ENCODE measurements at regions not wholly inside any gene's neighbourhood (a gene's known extent, or its start where the extent isn't known, plus 50 kb on each side); places are given as distances from the start of the nearest gene placed in this dataset.

DNA sequence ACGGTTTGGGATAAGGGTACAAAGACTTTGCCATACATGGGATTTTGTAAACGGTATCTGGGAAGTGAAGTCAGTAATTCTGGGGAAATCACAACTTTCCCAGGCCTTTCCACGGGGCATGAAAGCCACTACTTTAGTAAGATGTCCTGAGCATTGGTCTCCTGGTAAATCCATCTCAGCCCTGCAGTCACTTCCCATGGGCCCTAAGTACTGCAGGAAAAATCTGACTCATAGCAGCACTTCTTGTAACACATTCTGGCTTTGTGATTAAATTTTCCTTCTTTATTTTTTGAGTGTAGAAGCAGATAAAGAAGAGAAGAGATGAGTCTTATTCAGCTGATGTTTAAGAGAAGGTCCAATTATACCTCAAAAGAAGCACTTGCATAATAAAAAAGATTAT lies 67.6 kb downstream of the BLID start:
- Histone ChIP-seq H3K27ac (ENCODE audit: low read length) (no peak overlapping the region), H3F3A (ENCODE audit: insufficient read depth, low read length) (no peaks in the 10 kb centered on the region)
- TF ChIP-seq CTCF (IDR thresholded peaks at IDR 0.05; ENCODE audit: low read length) (no peak), EZH2 (optimal IDR thresholded peaks at IDR 0.05; ENCODE audit: low read depth, low read length) (no peak), EZH2phosphoT487 (IDR thresholded peaks at IDR 0.05; ENCODE audit: low read length) (no peak)

GRCh38 chr11:122046846-122047245 lies 69.2 kb downstream of the BLID start:
- no peaks in the 10 kb centered on the region for H3K9me3 ChIP-seq (replicated peaks; ENCODE audit: insufficient read depth, low read length)
- no peaks in the 10 kb centered on the region for H3K79me2 ChIP-seq (ENCODE audit: low read length)
- no peaks in the 10 kb centered on the region for H3F3A ChIP-seq (ENCODE audit: insufficient read depth, low read length)
- no peaks in the 10 kb centered on the region for H3K27me3 ChIP-seq (replicated peaks; ENCODE audit: insufficient read depth, low read length)
- no peaks in the 10 kb centered on the region for H3K9me2 ChIP-seq (replicated peaks; ENCODE audit: insufficient read depth, low read length)
- no peak overlapping the region for H3K4me3 ChIP-seq (ENCODE audit: low read length)
- H3K4me2 ChIP-seq (ENCODE audit: low read depth, low read length) = no peak overlapping the region
- H3K9ac ChIP-seq (ENCODE audit: low read length) = no peak overlapping the region
- H4K20me1 ChIP-seq (ENCODE audit: insufficient read depth, low read length) = no peaks in the 10 kb centered on the region
- H3K4me1 ChIP-seq (ENCODE audit: low read length) = no peaks in the 10 kb centered on the region
- no peaks in the 10 kb centered on the region for H3K36me3 ChIP-seq (replicated peaks; ENCODE audit: insufficient read depth, low read length)
- H3K27ac ChIP-seq (ENCODE audit: low read length) = no peak overlapping the region
- H2AFZ ChIP-seq (ENCODE audit: low read length) = no peak overlapping the region
- no peak for DNase-seq
- TF ChIP-seq EZH2 (optimal IDR thresholded peaks at IDR 0.05; ENCODE audit: low read depth, low read length) (no peak), EZH2phosphoT487 (IDR thresholded peaks at IDR 0.05; ENCODE audit: low read length) (no peak), CTCF (IDR thresholded peaks at IDR 0.05; ENCODE audit: low read length) (no peak)

More for the DNA sequence above, 67.6 kb downstream of the BLID start:
- Histone ChIP-seq H3K9me3 (replicated peaks; ENCODE audit: insufficient read depth, low read length) (no peaks in the 10 kb centered on the region), H2AFZ (ENCODE audit: low read length) (no peak overlapping the region), H3K4me3 (ENCODE audit: low read length) (no peak overlapping the region), H3K4me1 (ENCODE audit: low read length) (no peaks in the 10 kb centered on the region), H3K27me3 (replicated peaks; ENCODE audit: insufficient read depth, low read length) (no peaks in the 10 kb centered on the region), H3K79me2 (ENCODE audit: low read length) (no peaks in the 10 kb centered on the region), H3K4me2 (ENCODE audit: low read depth, low read length) (no peak overlapping the region), H3K9me2 (replicated peaks; ENCODE audit: insufficient read depth, low read length) (no peaks in the 10 kb centered on the region), H4K20me1 (ENCODE audit: insufficient read depth, low read length) (no peaks in the 10 kb centered on the region), H3K9ac (ENCODE audit: low read length) (no peak overlapping the region), H3K36me3 (replicated peaks; ENCODE audit: insufficient read depth, low read length) (no peaks in the 10 kb centered on the region)
- no peak for DNase-seq

DNA sequence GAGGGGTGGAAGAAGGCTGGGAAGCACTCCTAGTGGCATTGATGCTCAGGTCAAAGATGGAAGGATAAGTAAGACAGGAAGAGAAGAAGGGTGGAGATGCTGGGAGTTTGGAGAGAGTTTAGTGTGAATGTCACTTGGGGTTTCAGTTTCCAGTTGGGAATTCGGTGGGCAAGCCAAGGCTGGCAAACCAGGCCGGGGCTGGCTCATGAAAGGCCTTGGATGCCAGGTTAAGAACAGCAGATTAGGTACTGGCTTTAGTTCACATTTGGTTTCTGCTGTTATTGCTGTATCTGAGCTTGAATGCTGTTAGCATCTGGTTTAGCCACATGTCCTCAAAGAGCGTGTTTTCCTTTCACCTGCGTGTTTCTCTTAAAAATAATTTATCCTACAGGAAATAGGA lies 69.6 kb downstream of the BLID start:
- TF ChIP-seq CTCF (IDR thresholded peaks at IDR 0.05; ENCODE audit: low read length) (no peak), EZH2phosphoT487 (IDR thresholded peaks at IDR 0.05; ENCODE audit: low read length) (no peak), EZH2 (optimal IDR thresholded peaks at IDR 0.05; ENCODE audit: low read depth, low read length) (no peak)
- Histone ChIP-seq H3K27ac (ENCODE audit: low read length) (no peak overlapping the region), H3F3A (ENCODE audit: insufficient read depth, low read length) (no peaks in the 10 kb centered on the region), H3K36me3 (replicated peaks; ENCODE audit: insufficient read depth, low read length) (no peaks in the 10 kb centered on the region), H3K4me1 (ENCODE audit: low read length) (no peaks in the 10 kb centered on the region), H3K9ac (ENCODE audit: low read length) (no peak overlapping the region), H3K4me2 (ENCODE audit: low read depth, low read length) (no peak overlapping the region), H4K20me1 (ENCODE audit: insufficient read depth, low read length) (no peaks in the 10 kb centered on the region), H3K4me3 (ENCODE audit: low read length) (no peak overlapping the region), H3K9me3 (replicated peaks; ENCODE audit: insufficient read depth, low read length) (no peaks in the 10 kb centered on the region), H2AFZ (ENCODE audit: low read length) (no peak overlapping the region), H3K27me3 (replicated peaks; ENCODE audit: insufficient read depth, low read length) (no peaks in the 10 kb centered on the region), H3K9me2 (replicated peaks; ENCODE audit: insufficient read depth, low read length) (no peaks in the 10 kb centered on the region), H3K79me2 (ENCODE audit: low read length) (no peaks in the 10 kb centered on the region)
- DNase-seq = no peak
